ENCODE measurements at regions not wholly inside any gene's neighbourhood (a gene's known extent, or its start where the extent isn't known, plus 50 kb on each side); places are given as distances from the start of the nearest gene placed in this dataset.

- H3K4me3 ChIP-seq (ENCODE audit: low read depth, low read length): no peak overlapping the region
- DNase-seq (ENCODE audit: low read depth): no peak
- TF ChIP-seq CTCF (IDR thresholded peaks at IDR 0.05; ENCODE audit: insufficient read depth, low read length): no peak
These were observed 698.4 kb upstream of the CCDC54 start for GRCh38 chr3:106678657-106679390.

DNA sequence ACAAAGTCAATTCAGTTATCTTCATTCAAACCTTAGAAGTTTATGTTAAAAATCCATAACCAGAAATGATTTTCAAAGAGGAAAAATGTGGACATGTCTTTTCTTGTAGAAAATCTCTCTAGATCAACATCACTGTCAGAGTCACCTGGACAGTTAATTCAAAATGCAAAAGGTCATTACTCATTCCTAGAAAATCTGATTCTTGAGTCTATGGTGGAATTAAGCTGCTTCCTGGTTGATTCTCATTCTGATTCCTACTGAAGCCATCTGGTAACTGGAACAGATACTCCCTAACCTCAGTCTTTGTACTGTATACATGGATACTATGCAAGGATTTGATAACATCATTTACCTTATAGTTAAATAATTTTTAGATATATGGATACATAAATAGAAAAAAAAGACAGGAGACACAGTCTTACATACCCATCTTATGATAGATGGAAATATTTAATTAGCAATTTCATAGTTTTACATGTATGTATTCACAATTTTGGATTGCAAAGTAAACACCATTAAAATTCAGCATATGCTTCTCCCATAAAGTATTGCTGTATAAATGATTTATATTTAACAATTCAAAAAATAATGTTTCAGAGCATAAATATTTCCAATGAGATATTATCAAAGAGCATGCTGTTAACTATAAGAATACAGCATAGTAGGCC lies 693.2 kb upstream of the CCDC54 start:
- peak; percentile 4 for DNase-seq (ENCODE audit: low read depth)
- no peak for TF ChIP-seq CTCF (IDR thresholded peaks at IDR 0.05; ENCODE audit: insufficient read depth, low read length)
- H3K4me3 ChIP-seq (ENCODE audit: low read depth, low read length): no peak overlapping the region

DNA sequence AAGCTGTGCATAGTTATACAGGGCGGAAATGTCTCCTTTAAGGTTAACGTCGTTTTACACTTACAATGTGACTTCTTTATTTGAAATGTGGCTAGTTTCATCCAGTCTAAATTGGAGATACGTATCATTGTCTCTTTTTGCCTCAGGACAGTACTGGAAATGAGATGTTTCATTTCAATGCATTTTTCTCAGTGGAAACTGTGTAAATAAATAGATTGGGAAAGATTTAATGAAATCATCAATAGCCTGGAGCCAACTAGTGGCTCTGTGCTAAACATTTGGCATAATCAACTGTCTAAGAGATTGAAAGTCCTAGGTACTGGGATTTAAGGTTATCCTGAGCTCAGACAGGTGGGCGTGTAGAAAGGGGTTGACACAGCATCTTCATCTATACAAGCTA lies 691.5 kb upstream of the CCDC54 start:
- TF ChIP-seq CTCF (IDR thresholded peaks at IDR 0.05; ENCODE audit: insufficient read depth, low read length): no peak
- H3K4me3 ChIP-seq (ENCODE audit: low read depth, low read length): no peak overlapping the region
- DNase-seq (ENCODE audit: low read depth): no peak

DNA sequence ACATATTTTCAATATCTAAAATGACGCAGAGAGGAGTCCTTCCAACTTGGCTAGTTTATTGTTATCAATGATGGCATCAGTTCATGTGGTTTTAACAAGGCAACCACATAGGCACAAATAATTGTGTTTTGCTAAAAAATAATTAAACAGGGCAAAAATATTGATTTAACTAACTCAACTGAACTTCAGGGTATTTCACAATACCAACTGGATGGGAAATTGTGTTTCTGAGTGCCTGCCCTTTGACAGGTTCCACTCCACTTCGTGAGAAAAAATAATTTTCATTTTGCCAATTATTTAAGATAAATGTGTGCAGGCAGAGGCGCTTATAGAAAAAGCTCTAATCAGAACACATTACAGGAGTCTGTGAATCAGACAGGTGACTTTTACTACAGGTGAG lies 689.3 kb upstream of the CCDC54 start:
- H3K4me3 ChIP-seq (ENCODE audit: low read depth, low read length): no peak overlapping the region
- no peak for TF ChIP-seq CTCF (IDR thresholded peaks at IDR 0.05; ENCODE audit: insufficient read depth, low read length)
- no peak for DNase-seq (ENCODE audit: low read depth)

- peak; percentile 96 for DNase-seq (ENCODE audit: low read depth)
- H3K4me3 ChIP-seq (ENCODE audit: low read depth, low read length): no peak overlapping the region
- no peak for TF ChIP-seq CTCF (IDR thresholded peaks at IDR 0.05; ENCODE audit: insufficient read depth, low read length)
These were observed 688.8 kb upstream of the CCDC54 start for GRCh38 chr3:106688464-106688863.

- no peak overlapping the region for H3K4me3 ChIP-seq (ENCODE audit: low read depth, low read length)
- TF ChIP-seq CTCF (IDR thresholded peaks at IDR 0.05; ENCODE audit: insufficient read depth, low read length): no peak
- DNase-seq (ENCODE audit: low read depth): no peak
These were observed 685.8 kb upstream of the CCDC54 start for GRCh38 chr3:106691476-106691875.
